NCI-H2029 (cell line): ENCODE measurements at regions not wholly inside any gene's neighbourhood (a gene's known extent, or its start where the extent isn't known, plus 50 kb on each side); places are given as distances from the start of the nearest gene placed in this dataset.
A peak's percentile ranks its signal among the peaks of the same experiment; 100 is the strongest.

Experiments
- DNase-seq: peaks from one replicate; lab custom pipeline; 2025; lab: John Stamatoyannopoulos, UW

- DNase-seq = no peak
These were observed 115.5 kb downstream of the TWIST2 start for GRCh38 chr2:238963161-238963970.

DNA sequence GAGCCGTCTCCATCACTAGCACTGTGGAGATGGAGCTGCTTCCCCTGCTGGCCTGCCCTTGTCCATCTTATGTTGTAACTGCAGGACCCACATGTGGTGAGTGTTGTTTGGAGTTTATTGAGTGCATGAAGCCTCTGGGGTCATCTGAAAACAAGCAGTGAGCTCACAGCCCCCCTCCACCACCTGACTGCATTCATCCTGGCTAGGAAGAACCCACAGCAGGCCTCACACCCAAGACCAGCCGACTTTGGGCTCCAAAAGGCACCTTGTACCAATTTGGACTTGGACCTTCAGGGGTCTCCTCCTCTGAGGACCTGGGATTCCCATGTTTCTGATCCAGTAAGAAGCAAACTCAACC is 116.1 kb downstream of the TWIST2 start:
- DNase-seq = no peak

DNA sequence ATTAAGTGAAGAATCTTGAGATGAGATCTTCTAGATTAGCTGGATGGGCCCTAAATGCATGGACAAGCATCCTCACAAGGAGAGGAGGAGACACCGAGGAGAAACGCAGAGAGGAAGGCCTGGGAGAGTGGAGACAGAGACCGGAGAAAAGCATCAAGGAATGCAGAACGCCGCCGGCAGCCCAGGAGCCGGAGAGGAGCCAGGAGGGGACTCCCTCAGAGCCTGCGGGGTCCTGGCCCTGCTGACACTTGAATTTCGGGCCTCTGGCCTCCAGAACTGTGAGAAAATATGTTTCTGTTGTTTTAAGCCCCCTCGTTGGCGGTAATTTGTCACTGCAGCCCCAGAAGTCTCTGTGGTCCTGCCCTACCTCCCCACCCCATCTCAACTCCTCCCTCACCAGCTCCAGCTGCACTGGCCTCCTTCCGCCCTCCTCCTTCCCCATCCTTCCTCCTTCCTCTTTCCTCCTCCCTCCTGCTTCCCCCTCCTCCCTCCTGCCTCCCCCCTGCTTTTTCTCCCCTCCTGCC is 116.7 kb downstream of the TWIST2 start:
- no peak for DNase-seq

DNA sequence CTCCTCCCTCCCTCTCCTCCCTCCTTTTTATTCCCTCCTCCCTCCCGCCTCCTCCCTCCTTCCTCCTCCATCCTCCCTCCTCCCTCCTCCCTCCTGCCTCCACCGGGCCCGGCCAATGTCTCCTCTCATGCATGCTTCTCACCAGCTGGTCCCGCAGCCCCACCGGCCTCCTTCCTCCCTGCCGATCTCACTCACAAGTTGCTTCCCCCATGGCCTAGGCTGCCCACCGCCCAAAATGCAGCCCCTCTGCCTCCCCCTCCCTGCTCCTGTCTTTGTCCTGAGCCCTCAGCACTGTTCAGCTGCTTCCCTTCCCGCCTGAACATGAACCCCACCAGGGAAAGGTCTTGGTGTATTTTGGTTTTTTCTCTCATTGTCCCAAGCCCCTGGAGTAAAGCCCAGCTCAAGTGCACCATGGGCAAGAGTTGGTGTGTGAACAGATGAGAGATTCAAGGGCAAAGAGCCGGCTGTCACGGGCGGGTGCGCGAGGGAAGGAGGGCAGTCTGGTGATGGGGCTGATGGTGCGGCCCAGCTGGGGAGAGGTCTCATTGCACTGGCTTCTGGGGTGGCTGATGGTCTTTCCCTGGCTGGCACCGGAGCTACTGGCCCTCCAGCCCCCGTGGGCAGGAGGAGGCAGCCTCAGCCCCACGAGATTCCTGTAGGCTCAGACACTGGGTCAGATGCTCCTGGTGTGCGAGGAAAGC is 117.6 kb downstream of the TWIST2 start:
- DNase-seq = no peak

DNA sequence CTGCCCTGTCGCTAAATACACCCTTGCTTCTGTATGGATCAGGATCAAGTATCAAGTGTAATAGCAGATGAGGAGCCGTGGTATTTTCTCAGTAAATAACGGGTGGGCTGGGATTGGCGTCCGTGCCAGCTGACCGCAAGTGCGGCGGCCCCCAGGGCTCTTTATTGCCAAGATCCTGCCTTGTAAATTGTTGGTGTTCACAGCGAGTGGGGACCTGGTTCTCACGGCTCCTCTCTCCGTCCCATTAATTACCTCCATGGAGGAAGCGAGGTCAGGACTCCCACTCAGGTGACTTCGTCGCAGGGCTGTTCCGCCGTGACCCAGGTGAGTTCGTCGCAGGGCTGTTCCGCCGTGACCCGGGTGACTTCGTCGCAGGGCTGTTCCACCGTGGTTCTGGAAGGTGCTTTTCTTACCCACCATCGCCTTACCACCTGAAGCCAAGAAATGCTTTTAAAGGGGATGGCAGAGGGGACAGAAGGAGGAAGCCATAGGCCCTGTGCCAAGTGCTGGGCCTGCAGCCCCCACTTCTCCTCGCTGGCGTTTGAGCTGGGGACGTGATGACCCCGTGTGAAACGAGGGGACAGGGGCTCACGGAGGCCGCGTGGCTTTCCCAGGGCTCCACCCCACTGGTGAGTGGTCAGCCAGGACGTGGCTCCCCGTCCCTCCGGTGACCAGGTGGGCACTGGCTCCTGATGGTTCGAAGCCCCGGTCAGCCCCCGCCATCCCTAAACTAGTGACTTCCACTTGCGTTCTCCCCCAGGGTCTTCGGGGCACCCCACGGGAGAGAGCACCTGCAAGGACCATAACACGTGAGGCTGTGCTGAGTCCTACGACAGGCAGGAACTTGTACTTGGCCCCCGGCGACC is 118.4 kb downstream of the TWIST2 start:
- no peak for DNase-seq

GRCh38 chr2:238967031-238967977 is 119.4 kb downstream of the TWIST2 start:
- DNase-seq = no peak

DNA sequence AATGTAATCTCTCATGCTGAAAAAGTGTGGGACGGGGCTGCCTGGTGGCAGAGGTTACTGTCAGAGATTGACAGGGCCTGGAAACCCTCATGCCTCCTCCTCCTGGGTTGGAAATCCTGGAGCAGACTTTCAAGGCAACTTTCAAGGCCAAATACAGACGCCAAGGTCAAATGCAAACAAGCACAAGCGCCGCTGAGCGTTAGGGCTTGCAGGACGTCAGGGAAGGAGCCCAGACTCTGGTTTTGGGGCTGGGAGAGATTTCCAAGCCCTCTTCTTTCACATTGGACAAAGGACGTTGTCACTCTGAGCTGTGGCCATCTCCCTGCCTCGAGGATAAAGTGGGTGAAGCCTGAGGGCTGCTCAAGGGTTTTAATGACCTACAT is 120.1 kb downstream of the TWIST2 start:
- DNase-seq = no peak

DNA sequence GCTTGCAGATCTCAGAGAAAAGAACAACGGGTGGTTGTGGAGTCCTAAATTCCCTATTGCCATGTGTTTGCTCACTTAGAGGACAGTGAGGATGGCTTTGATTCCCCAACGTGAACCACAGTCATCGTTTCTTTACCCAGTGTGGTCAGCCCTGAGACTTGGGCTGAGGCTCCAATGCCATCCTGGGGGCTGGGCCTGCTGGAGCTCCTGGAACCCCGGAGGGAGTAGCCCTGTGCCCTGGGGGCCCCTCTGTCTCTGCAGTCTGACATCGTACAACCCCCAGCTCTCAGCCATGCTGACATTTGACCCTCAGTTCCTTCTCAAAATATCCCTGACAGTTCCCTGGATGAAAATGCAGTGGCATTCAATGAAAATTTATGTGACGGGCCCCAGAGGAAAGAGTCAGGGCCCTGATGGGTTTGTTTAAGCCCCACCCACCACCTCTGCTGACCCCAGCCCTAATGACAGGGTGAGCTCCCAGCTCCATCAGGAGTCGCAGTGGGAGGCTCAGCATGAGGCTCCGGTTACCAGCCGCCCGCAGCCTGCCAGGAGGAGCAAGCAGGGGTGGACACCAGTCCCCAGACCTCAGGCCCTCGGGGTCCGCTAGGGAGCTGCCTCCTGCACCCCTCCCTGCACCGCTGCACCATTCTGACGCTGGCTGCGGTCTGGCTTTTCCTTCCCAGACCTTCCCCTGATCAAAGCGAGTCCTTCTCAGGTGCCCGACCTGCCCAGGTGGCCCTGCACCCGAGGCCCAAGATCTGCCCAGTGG is 120.9 kb downstream of the TWIST2 start:
- DNase-seq = no peak

- DNase-seq = no peak
These were observed 122.0 kb downstream of the TWIST2 start for GRCh38 chr2:238969857-238970256.

- DNase-seq = peak; percentile 9
These were observed 122.7 kb downstream of the TWIST2 start for GRCh38 chr2:238970553-238971081.

DNA sequence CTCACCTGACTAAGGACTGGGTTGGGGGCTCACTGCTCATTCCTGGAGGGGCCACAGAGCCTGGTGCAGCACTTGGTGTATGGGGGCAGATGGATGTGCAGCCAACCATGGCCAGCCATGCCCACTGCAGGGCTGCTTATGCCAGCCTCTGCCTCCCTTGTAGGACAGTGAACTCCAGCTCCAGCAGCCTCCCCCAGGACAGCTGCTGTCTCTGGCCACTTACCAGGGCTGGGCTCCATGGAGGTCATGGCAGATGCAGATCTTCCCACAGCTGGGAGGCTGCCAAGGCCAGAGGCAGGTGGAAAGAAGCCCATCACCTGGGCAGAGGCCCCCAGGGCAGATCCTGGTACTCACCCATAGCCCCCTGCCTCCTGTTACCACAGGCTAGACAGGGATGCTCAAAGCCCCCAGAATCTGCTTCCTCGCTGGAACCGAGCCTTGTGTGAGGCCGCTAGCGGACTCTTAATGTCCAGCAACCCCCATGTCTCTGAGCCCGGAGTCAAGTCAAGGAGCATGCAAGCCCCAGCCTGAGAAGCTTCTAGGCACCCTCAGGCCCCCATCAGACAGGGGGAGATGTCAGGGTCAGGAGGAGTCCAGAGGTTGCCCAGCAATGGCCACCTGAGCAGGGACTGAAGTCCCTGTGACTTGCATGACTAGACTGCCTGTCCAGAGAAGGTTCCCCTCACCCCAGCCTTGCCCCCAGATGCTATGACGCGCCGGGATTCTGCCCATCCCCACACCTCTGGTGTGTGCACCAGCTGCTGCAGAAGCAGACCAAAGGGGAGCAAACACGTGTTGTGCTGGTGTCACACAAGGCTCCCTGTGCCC is 123.6 kb downstream of the TWIST2 start:
- no peak for DNase-seq

DNA sequence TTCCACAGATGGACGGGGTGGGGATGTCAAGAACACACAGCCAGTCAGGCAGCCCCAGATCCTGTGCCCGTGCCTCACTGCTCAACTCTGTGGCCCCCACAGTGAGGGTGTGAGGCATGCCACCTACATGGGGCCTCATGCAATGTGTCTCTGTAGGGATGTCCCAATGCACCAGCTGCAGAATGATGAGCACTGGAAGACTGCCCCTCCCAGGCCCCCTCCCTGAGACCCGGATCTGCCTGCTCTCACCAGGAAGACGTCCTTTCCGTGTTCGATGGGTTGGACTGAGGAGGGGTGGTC is 124.2 kb downstream of the TWIST2 start:
- no peak for DNase-seq

DNA sequence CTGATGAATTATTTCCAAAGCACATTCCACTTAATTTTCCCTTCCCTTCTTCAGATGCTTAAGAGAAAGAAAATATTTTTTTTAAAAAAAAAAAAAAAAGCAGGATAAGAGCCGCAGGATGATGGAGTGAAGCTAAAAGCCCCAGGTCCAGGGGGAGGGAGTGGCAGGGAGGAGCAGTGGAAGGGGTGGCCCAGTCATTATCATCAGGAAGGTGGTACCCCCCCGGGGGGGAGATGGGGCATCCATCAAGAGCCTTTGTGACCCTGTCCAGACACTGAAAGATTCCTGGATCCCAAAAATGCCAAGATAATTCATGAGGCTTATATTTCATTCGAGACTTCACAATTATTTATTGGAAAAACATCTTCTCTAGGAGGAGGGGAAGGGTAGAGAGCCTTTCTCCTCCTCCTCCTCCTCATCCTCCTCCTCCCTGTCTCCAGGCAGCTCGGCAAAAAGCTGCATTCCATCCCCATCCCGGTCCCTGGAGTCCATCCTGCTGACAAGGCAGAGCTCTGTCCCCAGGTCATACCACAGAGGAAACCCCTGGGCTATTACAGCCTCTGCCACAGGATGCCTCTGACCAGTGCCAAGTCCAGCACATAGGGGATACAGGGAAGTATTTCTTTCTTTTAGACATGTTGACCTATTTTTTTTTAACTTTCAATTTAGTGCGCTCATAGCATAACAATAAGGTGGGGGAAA is 125.3 kb downstream of the TWIST2 start:
- DNase-seq = no peak

DNA sequence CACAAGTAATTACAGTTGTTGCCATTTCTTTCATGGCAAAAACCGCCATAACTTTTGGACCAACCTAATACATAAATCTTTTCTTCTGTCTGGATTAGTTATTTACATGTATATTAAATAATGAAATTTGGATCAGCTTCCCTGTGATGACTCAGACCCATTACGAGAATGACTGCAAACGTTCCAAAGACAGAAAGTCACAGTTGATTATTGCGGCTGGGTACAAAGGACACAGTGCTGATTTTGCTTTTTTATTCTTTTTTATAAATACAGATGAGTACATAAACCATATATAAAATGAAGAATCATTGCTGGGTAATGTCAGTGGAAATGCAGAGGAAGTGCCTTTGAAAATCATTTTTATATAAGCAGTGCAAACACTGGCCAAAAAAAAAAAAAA is 126.2 kb downstream of the TWIST2 start:
- DNase-seq = no peak

GRCh38 chr2:238974501-238975166 is 126.7 kb downstream of the TWIST2 start:
- DNase-seq = no peak

GRCh38 chr2:238975408-238975807 is 127.5 kb downstream of the TWIST2 start:
- DNase-seq = no peak

DNA sequence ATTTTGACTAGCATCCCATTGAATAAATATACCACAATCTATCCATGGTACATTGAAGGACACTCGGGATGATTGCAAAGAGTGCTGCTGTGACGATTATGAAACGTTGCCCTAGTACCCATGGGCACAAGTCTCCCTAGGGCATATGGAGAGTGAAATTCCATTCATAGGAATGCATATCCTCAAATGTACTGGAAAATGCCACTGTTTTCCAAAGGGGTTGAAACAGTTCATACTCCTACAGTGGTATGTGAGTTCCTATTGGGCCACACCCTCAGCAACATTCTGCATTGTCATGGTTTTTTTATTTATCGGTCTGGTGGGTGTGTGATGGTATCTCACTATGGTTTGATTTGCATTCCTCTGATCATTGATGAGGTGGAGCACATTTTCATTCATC is 130.6 kb downstream of the TWIST2 start:
- DNase-seq = no peak

DNA sequence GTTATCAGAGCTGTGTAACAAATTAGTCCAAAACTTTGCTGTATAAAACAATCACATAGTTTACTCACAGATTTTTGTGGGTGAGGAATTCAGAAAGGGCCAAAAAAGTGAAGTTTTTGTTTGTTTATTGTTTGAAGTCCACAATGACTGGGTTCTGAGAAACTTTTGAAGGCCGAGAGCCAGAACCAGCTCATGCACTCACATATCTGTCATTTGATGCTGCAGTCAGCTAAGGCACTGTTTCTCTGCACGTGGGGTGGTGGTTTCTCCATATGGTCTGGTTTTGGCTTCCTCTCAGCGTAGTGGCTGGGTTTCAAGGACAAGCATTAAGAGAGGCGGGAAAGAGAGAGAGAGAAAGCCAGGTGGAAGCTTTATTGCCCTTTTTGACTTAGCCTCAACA is 131.8 kb downstream of the TWIST2 start:
- no peak for DNase-seq
